ENCODE measurements at regions not wholly inside any gene's neighbourhood (a gene's known extent, or its start where the extent isn't known, plus 50 kb on each side); places are given as distances from the start of the nearest gene placed in this dataset.

DNA sequence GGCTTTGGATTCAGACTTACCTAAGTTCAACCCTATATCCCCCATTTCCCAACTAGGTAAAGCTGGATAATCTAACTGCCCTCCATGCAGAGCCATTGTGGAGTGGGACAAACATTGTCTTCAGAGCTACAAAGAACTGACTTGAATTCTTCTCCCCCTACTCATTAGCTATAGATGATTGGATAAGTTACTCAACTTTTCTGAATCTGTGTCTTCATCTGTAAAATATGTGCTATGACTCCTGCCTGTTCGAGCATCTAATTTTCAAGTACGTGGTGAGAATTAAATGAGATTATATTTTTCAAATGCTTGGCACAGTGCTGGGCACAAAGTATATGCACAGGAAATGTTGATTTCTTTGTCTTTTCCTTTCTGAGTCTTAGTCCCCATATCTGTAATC lies 240.3 kb upstream of the TCF21 start:
- DNase-seq (ENCODE audit: low read depth), result no peak
- no peak overlapping the region for H3K4me3 ChIP-seq (ENCODE audit: low read depth, low read length)
- TF ChIP-seq, protein P1, sequence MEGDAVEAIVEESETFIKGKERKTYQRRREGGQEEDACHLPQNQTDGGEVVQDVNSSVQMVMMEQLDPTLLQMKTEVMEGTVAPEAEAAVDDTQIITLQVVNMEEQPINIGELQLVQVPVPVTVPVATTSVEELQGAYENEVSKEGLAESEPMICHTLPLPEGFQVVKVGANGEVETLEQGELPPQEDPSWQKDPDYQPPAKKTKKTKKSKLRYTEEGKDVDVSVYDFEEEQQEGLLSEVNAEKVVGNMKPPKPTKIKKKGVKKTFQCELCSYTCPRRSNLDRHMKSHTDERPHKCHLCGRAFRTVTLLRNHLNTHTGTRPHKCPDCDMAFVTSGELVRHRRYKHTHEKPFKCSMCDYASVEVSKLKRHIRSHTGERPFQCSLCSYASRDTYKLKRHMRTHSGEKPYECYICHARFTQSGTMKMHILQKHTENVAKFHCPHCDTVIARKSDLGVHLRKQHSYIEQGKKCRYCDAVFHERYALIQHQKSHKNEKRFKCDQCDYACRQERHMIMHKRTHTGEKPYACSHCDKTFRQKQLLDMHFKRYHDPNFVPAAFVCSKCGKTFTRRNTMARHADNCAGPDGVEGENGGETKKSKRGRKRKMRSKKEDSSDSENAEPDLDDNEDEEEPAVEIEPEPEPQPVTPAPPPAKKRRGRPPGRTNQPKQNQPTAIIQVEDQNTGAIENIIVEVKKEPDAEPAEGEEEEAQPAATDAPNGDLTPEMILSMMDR (IDR thresholded peaks at IDR 0.05; ENCODE audit: control insufficient read depth, extremely low read depth, insufficient read depth), result no peak

DNA sequence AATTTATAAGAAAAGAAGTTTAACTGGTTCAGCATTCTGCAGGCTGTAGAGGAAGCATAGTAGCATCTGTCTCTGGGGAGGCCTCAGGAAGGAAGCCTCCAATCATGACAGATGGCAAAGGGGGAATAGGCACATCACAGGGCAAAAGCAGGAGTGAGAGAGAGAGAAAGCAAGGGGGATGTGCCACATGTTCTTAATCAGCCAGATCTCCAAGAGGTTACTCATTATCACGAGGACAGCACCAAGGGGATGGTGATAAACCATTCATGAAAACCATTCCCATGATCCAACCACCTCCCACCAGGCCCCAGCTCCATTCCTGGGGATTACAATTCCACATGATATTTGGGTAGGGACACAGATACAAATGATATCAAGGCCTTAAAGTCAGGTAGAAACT lies 217.5 kb upstream of the TCF21 start:
- TF ChIP-seq, protein P1 (IDR thresholded peaks at IDR 0.05; ENCODE audit: control insufficient read depth, extremely low read depth, insufficient read depth), result no peak
- no peak for DNase-seq (ENCODE audit: low read depth)
- no peak overlapping the region for H3K4me3 ChIP-seq (ENCODE audit: low read depth, low read length)

DNA sequence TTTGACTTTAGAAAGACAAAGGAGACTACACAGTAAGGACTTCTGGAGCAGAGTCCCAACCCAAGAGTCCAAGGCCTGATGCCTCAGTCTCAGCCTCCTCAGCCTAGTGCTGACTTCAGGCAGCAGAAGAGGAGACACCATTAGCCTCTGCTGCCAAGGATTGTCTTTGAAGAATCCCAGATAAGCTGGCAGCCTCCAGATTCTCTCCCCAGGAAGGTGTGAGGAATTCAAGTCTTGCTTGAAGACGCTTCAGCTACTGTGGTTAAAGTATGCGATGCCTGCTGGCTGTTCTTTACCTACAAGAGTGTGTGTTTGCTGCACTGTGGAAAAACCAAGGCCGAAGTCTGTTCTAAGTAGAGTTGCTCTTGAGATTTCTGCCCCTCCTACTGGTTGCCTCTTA lies 215.9 kb upstream of the TCF21 start:
- DNase-seq (ENCODE audit: low read depth), result no peak
- H3K4me3 ChIP-seq (ENCODE audit: low read depth, low read length), result no peak overlapping the region
- TF ChIP-seq, protein P1 (IDR thresholded peaks at IDR 0.05; ENCODE audit: control insufficient read depth, extremely low read depth, insufficient read depth), result no peak

GRCh38 chr6:133674661-133675060 lies 214.3 kb upstream of the TCF21 start:
- no peak for DNase-seq (ENCODE audit: low read depth)
- no peak overlapping the region for H3K4me3 ChIP-seq (ENCODE audit: low read depth, low read length)
- TF ChIP-seq, protein P1 (IDR thresholded peaks at IDR 0.05; ENCODE audit: control insufficient read depth, extremely low read depth, insufficient read depth), result no peak

- H3K4me3 ChIP-seq (ENCODE audit: low read depth, low read length), result no peak overlapping the region
- no peak for DNase-seq (ENCODE audit: low read depth)
- TF ChIP-seq, protein P1 (IDR thresholded peaks at IDR 0.05; ENCODE audit: control insufficient read depth, extremely low read depth, insufficient read depth), result no peak
Observed at GRCh38 chr6:133680994-133681393, 207.9 kb upstream of the TCF21 start.

DNA sequence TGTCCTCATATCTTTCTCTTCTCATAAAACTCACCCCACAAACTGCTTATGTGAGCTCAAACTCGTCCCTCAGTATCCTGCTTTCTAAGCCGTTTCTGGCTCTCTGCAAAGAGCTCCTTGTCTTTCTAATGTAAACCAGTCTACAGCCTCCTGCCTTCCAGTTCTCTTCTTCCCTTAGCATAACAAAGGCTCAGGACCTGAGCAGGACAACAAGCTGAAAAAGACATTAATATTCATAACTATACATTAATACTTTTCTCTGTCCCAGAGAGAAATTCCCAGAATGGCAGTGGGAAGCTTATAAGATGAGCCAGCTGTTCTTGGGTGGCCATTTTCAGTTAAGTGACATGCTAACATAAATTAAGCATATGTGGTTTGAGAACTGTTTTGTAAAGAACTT lies 207.0 kb upstream of the TCF21 start:
- no peak overlapping the region for H3K4me3 ChIP-seq (ENCODE audit: low read depth, low read length)
- no peak for DNase-seq (ENCODE audit: low read depth)
- TF ChIP-seq, protein P1 (IDR thresholded peaks at IDR 0.05; ENCODE audit: control insufficient read depth, extremely low read depth, insufficient read depth), result no peak

GRCh38 chr6:133682506-133683307 lies 206.2 kb upstream of the TCF21 start:
- no peak overlapping the region for H3K4me3 ChIP-seq (ENCODE audit: low read depth, low read length)
- no peak for DNase-seq (ENCODE audit: low read depth)
- TF ChIP-seq, protein P1 (IDR thresholded peaks at IDR 0.05; ENCODE audit: control insufficient read depth, extremely low read depth, insufficient read depth), result no peak
